GM19023 (cell line): ENCODE measurements at regions not wholly inside any gene's neighbourhood (a gene's known extent, or its start where the extent isn't known, plus 50 kb on each side); places are given as distances from the start of the nearest gene placed in this dataset.

Source experiments
- ATAC-seq: cut with Tn5 transposase; IDR thresholded peaks from one replicate; pipeline ENCODE4 v1.9.1; 2021; ENCODE audit warnings: mild to moderate bottlenecking, moderate library complexity; ENCODE audit not compliant: unreplicated experiment

- ATAC-seq: no peak
Measured at GRCh38 chr1:218705911-218706893, 361.1 kb downstream of the TGFB2 start.

GRCh38 chr1:218711001-218711400, 365.9 kb downstream of the TGFB2 start:
- ATAC-seq: no peak

DNA sequence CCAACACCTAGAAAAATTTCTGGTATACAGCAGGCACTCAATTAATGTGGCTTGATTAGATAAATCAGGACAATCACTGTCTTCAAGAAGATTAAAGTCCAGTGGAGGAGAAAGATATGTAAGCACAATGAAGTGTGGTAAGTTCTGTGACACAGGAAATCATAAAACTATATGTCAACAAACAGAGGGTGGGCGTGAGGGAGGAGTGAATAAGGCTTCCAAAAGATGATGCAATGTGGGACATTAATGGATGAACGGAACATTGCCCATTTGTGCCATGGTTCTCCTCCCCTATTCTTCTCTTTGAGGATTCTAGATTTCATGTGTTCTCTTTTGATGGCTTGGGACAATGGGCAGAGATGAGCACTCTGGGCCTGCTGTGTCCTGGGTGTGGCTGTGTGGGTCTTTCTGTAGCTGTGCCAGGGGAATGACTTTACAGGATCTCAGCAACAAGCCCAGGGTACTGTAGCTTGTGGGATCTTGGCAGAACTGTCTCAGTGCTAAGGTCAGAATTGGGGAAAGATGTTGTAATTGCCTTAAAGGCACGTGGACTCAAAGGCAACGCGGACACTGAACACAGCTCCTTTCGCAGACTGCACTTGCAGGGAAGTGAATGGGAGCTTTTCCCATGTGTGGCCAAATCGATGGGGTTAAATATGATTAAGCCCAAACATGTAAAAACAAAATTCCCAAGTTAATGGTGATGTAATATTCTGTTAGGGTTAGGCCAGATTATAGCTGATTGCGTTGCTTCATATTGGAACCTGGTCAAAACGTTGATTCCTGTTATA, 366.9 kb downstream of the TGFB2 start:
- ATAC-seq: no peak

DNA sequence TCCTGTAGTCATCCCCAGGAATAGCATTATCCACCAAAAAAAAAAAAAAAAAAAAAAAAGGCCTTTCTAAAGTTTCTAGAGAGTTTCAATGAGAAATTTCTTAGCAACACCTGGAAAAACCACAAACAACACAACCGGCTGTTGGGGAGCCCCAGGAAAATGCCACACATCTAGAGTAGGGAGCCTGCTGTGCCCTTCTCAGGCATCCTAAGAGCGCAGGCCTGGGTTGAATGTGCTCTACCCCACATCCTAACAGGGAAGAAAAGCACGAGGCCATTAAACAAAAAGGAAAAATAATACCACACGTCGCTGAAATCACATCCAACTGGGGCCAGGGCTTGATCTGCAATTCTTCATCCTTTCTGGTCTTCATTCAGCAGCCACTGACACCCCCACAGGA, 367.5 kb downstream of the TGFB2 start:
- ATAC-seq: no peak

GRCh38 chr1:218715961-218716669, 371.0 kb downstream of the TGFB2 start:
- ATAC-seq: no peak

- ATAC-seq: no peak
Measured at GRCh38 chr1:218717575-218717974, 372.4 kb downstream of the TGFB2 start.

DNA sequence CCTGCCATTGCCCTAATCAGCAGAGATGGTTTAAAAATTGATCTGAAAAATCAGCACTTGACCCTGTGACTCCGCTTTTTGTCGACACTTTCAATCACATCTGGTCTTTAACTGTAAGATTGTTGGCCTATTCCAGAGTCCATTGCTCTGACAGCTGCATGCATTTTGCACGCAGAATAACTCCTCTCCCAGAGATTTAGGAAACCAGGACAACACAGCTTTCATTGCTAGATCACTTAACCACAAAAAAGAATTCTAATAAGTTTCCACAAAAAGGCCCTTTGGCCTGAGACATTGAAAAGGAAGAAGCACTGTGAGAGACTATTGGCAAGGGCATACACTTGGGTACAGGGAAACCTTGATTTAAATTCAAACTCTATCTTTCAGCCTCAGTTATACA, 373.1 kb downstream of the TGFB2 start:
- no peak for ATAC-seq

- ATAC-seq: no peak
Measured at GRCh38 chr1:218718977-218719376, 373.8 kb downstream of the TGFB2 start.

DNA sequence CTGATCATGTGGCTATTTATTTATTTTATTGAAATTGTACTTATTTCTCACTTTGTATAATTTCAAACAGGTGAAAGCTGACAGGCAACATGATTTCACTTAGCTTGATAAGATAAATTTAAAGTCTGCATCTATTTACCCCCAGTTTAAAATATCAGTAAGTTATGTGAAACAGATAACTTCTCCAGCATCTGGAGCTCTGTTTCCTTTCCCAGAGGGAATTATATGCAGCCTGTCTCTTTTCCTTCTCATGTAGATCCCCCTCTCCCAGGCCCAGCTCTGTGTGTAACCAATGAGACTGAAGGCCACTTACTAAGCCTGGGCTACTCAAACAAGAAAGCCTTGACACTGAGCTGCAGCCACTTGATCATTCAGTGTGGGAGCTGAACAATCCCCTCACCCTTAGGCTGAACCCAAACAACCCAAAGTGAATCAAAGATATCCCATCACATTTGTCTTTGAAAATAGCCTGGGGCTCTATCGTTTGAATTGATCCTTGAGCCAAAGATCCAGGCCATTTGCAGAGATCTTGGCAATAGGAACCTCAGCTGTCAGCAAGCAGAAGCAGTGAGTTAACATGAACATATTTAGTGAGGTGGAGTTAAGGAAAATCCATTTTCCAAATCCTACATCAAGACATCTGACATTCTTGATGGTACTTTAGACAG, 383.9 kb downstream of the TGFB2 start:
- ATAC-seq: no peak

GRCh38 chr1:218735436-218736032, 390.4 kb downstream of the TGFB2 start:
- no peak for ATAC-seq

- no peak for ATAC-seq
Measured at GRCh38 chr1:218739426-218739825, 394.3 kb downstream of the TGFB2 start.

DNA sequence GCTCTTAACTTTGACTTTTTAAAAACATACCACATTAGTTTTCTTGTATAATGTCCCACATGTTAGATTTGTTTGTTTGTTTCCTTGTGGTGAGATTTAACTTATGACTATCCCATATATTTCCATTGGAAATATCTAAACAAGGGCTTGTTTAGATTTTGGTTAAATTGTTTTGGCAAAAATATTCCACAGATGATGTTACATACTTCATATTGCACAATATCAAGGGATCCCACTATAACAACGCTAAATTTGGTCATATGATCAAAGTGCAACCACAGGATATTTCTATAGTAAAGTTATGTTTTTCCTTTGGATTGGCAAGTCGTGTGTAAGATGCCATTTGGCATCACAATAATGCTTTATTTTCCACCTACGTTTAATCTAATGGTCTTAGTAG, 396.7 kb downstream of the TGFB2 start:
- no peak for ATAC-seq

DNA sequence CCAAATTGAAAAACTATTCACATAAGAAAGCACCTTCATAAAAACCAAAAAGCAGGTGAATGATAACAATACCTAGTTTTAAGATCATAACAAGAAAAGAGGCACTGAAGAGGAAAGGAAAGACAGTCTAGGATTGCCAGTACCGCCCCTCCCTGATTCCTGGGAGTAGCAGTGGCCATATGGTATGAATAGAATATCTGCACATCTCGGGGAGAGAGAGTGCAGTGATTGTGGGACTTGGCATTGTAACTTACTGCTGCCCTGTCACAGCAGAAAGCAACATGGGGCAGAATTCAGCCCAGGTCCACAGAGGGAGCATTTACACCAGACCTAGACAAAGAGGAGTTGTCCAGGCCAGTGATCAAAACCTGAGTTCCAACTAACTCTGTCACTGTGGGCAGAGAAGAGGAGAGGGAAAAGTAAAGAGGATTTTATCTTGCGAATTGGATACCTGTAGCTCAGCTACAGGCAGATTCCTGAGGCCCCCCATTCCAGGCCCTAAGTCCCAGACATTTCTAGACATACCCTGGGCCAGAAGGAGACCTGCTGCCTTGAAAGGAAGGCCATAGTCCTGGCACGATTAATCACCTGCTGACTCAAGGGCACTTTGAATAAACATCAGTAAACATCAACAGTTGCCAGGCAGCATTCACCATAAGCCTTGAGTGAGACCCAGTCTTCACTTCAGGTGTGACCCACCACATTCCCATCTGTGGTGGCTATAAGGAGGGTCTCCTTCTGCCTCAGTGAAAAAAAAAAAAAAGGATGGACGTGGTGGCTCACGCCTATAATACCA, 397.5 kb downstream of the TGFB2 start:
- no peak for ATAC-seq

DNA sequence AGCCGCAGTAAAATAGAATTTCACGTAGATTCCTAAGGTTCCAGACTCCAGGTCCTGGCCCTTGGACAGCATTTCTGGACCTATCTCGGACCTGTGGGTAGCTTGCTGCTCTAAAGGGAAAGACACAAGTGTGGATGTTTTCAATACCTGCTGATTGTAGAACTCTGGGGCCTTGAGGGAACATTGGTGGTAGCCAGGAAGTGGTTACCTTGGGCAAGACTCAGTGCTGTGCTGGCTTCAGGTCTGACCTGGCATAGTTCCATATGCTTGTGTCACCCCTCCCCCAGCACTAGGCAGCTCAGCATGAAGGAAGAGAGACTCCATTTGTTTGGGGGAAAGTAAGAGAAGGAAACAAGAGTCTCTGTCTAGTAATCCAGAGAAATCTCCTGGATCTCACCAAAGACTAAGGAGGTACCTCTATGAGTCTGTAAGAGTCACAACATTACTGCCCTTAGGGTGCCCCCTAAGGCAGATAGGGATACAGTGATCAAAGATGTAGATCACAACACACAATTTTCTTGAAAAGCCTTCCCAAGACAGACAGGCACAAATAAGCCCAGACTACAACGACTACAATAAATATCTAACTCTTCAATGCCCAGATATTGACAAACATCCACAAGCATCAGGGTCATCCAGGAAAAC, 398.8 kb downstream of the TGFB2 start:
- ATAC-seq: no peak

- ATAC-seq: no peak
Measured at GRCh38 chr1:218748071-218748470, 402.9 kb downstream of the TGFB2 start.

DNA sequence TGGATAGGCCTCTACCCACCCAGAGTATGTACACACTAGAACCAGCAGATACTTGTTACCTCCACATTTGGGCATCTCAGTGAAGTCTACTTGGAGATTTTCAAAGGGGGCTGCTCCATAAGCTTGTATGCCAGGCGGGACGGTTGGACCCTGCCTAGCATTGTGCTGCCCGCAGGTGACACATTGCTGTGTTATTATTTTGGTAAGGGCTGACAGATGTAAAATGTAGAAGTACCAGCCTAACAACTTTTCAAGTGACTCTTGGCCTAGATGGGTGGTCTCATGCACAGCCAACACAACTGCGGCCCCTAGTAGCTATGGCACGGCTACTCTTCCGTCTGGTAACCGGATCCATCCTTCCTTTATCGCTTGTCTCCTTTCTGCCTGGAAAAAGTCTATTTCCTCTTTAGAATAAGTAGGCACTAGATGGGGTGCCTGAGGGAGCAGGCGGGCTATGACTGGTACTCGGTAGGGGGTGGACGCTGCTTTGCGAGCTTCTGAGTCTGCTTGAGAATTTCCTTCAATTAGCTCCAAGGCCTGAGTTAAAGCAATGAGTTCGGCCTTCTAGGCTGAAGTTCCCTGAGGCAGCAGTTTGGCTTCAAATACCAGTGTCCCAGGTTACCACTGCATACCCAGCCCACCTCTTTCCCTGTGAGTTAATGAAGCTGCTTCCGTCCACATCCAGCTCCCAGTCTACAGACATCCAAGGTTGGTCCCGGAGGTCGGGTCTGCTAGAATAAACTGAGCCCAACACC, 405.3 kb downstream of the TGFB2 start:
- no peak for ATAC-seq

GRCh38 chr1:218751208-218751948, 406.2 kb downstream of the TGFB2 start:
- ATAC-seq: no peak

DNA sequence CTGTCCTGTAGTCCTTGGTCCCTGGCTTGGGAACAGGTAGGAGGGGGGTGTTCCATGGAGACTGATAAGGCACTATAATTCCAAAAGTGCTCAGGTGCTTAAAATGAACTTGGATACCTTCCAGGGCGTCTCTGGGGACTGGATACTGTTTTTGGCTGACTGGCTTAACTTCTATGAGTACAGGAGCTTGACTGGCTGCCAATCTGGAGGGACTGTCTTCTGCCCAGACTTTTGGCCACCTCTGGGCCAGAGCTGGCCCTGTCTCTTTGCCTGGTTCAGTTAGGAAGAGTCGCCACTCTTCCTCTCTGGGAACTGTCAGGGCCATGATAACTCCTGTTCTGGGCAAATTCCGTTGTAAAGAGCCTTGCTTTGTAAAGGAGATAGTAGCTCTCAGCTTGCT, 407.0 kb downstream of the TGFB2 start:
- no peak for ATAC-seq
